Fibroblast of lung (primary cell): ENCODE measurements at regions not wholly inside any gene's neighbourhood (a gene's known extent, or its start where the extent isn't known, plus 50 kb on each side); places are given as distances from the start of the nearest gene placed in this dataset.

Experiments
- DNase-seq, 2 donors: peaks; one replicate each; pipeline versions ENCODE4 v3.0.0 to v3.0.0-alpha.2; 2010; ENCODE audit warnings: low read depth in 2 of 2
- H2AFZ ChIP-seq: 2 replicates; pipeline ENCODE4 v1.5.1; 2012; ENCODE audit warnings: low read length, control low read depth, inconsistent platforms
- H3K27ac ChIP-seq: 2 replicates; pipeline ENCODE4 v1.5.1; 2011; ENCODE audit warnings: low read length, control low read depth; ENCODE audit not compliant: insufficient read depth
- H3K27me3 ChIP-seq: 2 replicates; pipeline ENCODE4 v1.5.1; 2011; ENCODE audit warnings: mild to moderate bottlenecking, low read length; ENCODE audit not compliant: control insufficient read depth, insufficient read depth
- H3K36me3 ChIP-seq: 2 replicates; pipeline ENCODE4 v1.5.1; 2011; ENCODE audit warnings: low read length; ENCODE audit not compliant: control insufficient read depth, insufficient read depth
- H3K4me1 ChIP-seq: 2 replicates; pipeline ENCODE4 v1.5.1; 2011; ENCODE audit warnings: low read length; ENCODE audit not compliant: control insufficient read depth, insufficient read depth; ENCODE audit errors: extremely low read depth
- H3K4me2 ChIP-seq: 2 replicates; pipeline ENCODE4 v1.5.1; 2011; ENCODE audit warnings: low read length, control low read depth; ENCODE audit not compliant: insufficient read depth; ENCODE audit errors: extremely low read depth
- H3K4me3 ChIP-seq, 4 experiments: fragments of 200-600 bp in 1 of 4; sonication (generic) in 1 of 4; replicated peaks in 1 of 4; 2 replicates each; pipeline ENCODE4 v1.5.1; 2011 to 2016; ENCODE audit warnings: low read length in 4 of 4, low read depth in 3 of 4, mild to moderate bottlenecking in 3 of 4, control low read depth in 2 of 4, inconsistent platforms in 1 of 4, mixed read lengths in 1 of 4; ENCODE audit not compliant: insufficient read depth in 1 of 4; ENCODE audit errors: control extremely low read depth in 1 of 4
- H3K79me2 ChIP-seq: 2 replicates; pipeline ENCODE4 v1.5.1; 2012; ENCODE audit warnings: mild to moderate bottlenecking, low read length, inconsistent platforms; ENCODE audit not compliant: control insufficient read depth, insufficient read depth
- H3K9ac ChIP-seq: 2 replicates; pipeline ENCODE4 v1.5.1; 2011; ENCODE audit warnings: mild to moderate bottlenecking, low read length, control low read depth; ENCODE audit not compliant: insufficient read depth
- H3K9me3 ChIP-seq: 2 replicates; pipeline ENCODE4 v1.5.1; 2012; ENCODE audit warnings: low read depth, low read length; ENCODE audit not compliant: control insufficient read depth, insufficient read depth
- H4K20me1 ChIP-seq: 2 replicates; pipeline ENCODE4 v1.5.1; 2011; ENCODE audit warnings: low read length; ENCODE audit not compliant: control insufficient read depth, insufficient read depth; ENCODE audit errors: extremely low read depth
- CTCF ChIP-seq, 2 donors: IDR thresholded peaks in 1 of 2; conservative IDR thresholded peaks in 1 of 2; 1 replicate in 1 of 2; 2 replicates in 1 of 2; pipeline ENCODE4 v1.5.1; 2011 to 2012; ENCODE audit warnings: low read length in 2 of 2, control low read depth in 1 of 2, inconsistent platforms in 1 of 2, low read depth in 1 of 2, mild to moderate bottlenecking in 1 of 2
- EZH2 ChIP-seq: IDR thresholded peaks from 2 replicates; pipeline ENCODE4 v1.5.1; 2012; ENCODE audit warnings: low read length, control low read depth, mild to moderate bottlenecking; ENCODE audit errors: missing control alignments

- Histone ChIP-seq H3K4me3 (no peak overlapping the region), H3K4me1 (peaks cover 17% of the 10 kb centered on the region), H4K20me1 (no peaks in the 10 kb centered on the region), H3K9me3 (no peaks in the 10 kb centered on the region), H2AFZ (no peak overlapping the region), H3K4me2 (peak overlapping the region; percentile 20), H3K9ac (no peak overlapping the region), H3K27ac (no peak overlapping the region), H3K36me3 (no peaks in the 10 kb centered on the region), H3K27me3 (no peaks in the 10 kb centered on the region), H3K79me2 (no peaks in the 10 kb centered on the region)
- TF ChIP-seq CTCF (conservative IDR thresholded peaks at IDR 0.05 in 1 of 2, IDR thresholded peaks at IDR 0.05 in 1 of 2; ENCODE audit: low read depth in 1 of 2, low read length in 2 of 2) (no peak), EZH2 (no peak)
- DNase-seq: peak; percentile 51 to 58
Observed at GRCh38 chr2:182618672-182619079, 97.4 kb upstream of the DNAJC10 start.

GRCh38 chr2:182619276-182619675, 96.8 kb upstream of the DNAJC10 start:
- DNase-seq: no peak
- H3K4me3 ChIP-seq: no peak overlapping the region
- H3K27ac ChIP-seq: no peak overlapping the region
- H3K4me2 ChIP-seq: no peak overlapping the region
- no peaks in the 10 kb centered on the region for H3K36me3 ChIP-seq
- no peaks in the 10 kb centered on the region for H3K9me3 ChIP-seq
- no peaks in the 10 kb centered on the region for H4K20me1 ChIP-seq
- no peaks in the 10 kb centered on the region for H3K79me2 ChIP-seq
- no peaks in the 10 kb centered on the region for H3K27me3 ChIP-seq
- H3K4me1 ChIP-seq: peaks cover 17% of the 10 kb centered on the region
- TF ChIP-seq EZH2: no peak
- no peak for TF ChIP-seq CTCF (conservative IDR thresholded peaks at IDR 0.05 in 1 of 2, IDR thresholded peaks at IDR 0.05 in 1 of 2; ENCODE audit: low read depth in 1 of 2, low read length in 2 of 2)
- no peak overlapping the region for H3K9ac ChIP-seq
- H2AFZ ChIP-seq: no peak overlapping the region

GRCh38 chr2:182621191-182621590, 94.9 kb upstream of the DNAJC10 start:
- no peak for TF ChIP-seq EZH2
- TF ChIP-seq CTCF (conservative IDR thresholded peaks at IDR 0.05 in 1 of 2, IDR thresholded peaks at IDR 0.05 in 1 of 2; ENCODE audit: low read depth in 1 of 2, low read length in 2 of 2): no peak
- Histone ChIP-seq H3K4me3 (no peak overlapping the region), H3K9me3 (no peaks in the 10 kb centered on the region), H3K27me3 (no peaks in the 10 kb centered on the region), H3K27ac (no peak overlapping the region), H3K4me1 (peaks cover 15% of the 10 kb centered on the region), H2AFZ (no peak overlapping the region), H3K36me3 (no peaks in the 10 kb centered on the region), H3K4me2 (no peak overlapping the region), H3K79me2 (no peaks in the 10 kb centered on the region), H3K9ac (no peak overlapping the region), H4K20me1 (no peaks in the 10 kb centered on the region)
- DNase-seq: no peak
